ENCODE measurements at regions not wholly inside any gene's neighbourhood (a gene's known extent, or its start where the extent isn't known, plus 50 kb on each side); places are given as distances from the start of the nearest gene placed in this dataset.

DNA sequence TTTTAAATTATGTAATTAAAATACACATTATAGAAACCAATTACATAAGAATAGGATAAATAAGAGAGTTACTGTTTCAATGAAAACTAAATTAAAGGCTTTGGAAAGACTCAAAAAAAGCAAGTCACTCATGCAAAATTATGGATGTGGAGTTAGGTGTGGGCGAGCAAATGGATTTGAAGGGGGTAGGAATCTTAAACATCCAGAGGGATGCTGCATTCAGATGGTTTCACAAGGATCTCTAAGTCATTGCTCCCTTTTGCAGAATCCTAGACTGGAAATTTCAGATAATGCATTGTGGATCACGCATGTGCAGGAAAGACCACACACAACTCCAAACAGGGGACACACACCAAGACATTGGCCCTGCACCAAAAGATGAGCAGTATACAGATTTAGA, 57.5 kb downstream of the DRD1 start:
- 72% methylated on average over 2 of the region's 2 CpGs for WGBS (ENCODE audit: missing lambda C conversion rate)
- Histone ChIP-seq H3K9me3 (no peaks in the 10 kb centered on the region), H3K4me2 (peak overlapping the region; percentile 65; the same call in 2 of the 3 replicates), H3K4me1 (peaks cover 49% of the 10 kb centered on the region), H3K27ac (peak overlapping the region; percentile 64 to 75; a peak in 5 of 6 replicates), H3K4me3 (no peak overlapping the region)
- DNase-seq (ENCODE audit: low read depth in 1 of 2, low spot score in 1 of 2) (no peak), ATAC-seq (no peak), FAIRE-seq (no peak)
- ChIA-PET POLR2A (no interaction called here), CTCF (no interaction called here)
- TF ChIP-seq, protein P1, sequence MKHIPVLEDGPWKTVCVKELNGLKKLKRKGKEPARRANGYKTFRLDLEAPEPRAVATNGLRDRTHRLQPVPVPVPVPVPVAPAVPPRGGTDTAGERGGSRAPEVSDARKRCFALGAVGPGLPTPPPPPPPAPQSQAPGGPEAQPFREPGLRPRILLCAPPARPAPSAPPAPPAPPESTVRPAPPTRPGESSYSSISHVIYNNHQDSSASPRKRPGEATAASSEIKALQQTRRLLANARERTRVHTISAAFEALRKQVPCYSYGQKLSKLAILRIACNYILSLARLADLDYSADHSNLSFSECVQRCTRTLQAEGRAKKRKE (CRISPR knock-in tag; IDR thresholded peaks at IDR 0.05; ENCODE audit: low read depth) = no peak
- no peak for TF ChIP-seq MYC (IDR thresholded peaks at IDR 0.05; ENCODE audit: borderline replicate concordance, low read length)

DNA sequence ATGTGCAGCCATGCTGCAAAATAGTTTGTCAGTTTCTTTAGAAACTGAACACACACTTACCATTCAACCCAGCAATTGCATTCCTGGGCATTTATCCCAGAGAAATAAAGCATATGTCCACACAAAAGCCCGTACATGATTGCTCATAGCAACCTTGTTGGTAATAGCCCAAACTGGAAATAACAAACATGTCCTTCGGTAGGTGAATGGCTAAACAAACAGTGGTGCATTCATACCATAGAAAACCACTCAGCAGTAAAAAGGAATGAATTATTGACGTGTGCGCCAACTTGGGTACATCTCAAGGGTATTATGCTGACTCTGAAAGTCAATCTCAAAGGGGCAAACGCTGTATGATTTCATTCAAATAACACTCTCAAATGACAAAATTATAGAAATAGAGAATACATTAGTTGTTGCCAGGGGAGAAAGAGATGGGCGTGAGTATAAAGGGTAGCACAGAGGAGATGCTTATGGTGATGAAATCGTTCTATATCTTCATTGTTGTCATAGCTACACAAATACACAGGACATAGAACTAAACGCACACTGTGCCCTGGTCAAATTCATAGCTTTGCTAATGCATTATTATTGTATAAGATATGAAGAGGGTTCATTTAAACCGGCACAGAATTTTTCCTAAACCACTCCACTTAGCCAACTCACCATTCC, 58.2 kb downstream of the DRD1 start:
- WGBS (ENCODE audit: missing lambda C conversion rate) = 6% methylated on average over 9 of the region's 9 CpGs
- no peak for FAIRE-seq
- ChIA-PET POLR2A (no interaction called here), CTCF (no interaction called here)
- peak in 1 of 2 experiments; percentile 80 for DNase-seq (ENCODE audit: low read depth in 1 of 2, low spot score in 1 of 2)
- Histone ChIP-seq H3K4me3 (no peak overlapping the region), H3K4me1 (peaks cover 49% of the 10 kb centered on the region), H3K4me2 (peak overlapping the region; percentile 65), H3K9me3 (no peaks in the 10 kb centered on the region), H3K27ac (peak overlapping the region; percentile 64 to 75)
- ATAC-seq = peak; percentile 83 to 87
- TF ChIP-seq CEBPB (IDR thresholded peaks at IDR 0.05) (peak in 1 of 2 experiments; percentile 25; a peak in 1 of 4 replicates), GATA3 (IDR thresholded peaks at IDR 0.05; ENCODE audit: borderline replicate concordance) (peak; percentile 73; the same call in 1 of the 2 replicates), CHD2 (IDR thresholded peaks at IDR 0.05; ENCODE audit: low read length, partially characterized antibody) (no peak), MAFK (IDR thresholded peaks at IDR 0.05; ENCODE audit: partially characterized antibody) (peak; percentile 74), NPAS2 (CRISPR knock-in tag; IDR thresholded peaks at IDR 0.05; ENCODE audit: borderline replicate concordance) (no peak), EP300 (IDR thresholded peaks at IDR 0.05) (peak in 1 of 2 experiments; percentile 53; a peak in 1 of 5 replicates), FOSL2 (IDR thresholded peaks at IDR 0.05) (no peak), FOSL2 (CRISPR knock-in tag; IDR thresholded peaks at IDR 0.05) (peak; percentile 73), HOXB13 (CRISPR knock-in tag; IDR thresholded peaks at IDR 0.05; ENCODE audit: low read depth) (no peak), ESRRA (IDR thresholded peaks at IDR 0.05; ENCODE audit: borderline replicate concordance, low read length) (0 out of 2 replicates have a peak, but pooled peaks have one; percentile 34), JUN (IDR thresholded peaks at IDR 0.05) (0 out of 5 replicates have a peak, but pooled peaks of 1 of the 2 experiments have one; percentile 19), ZNF302 (CRISPR knock-in tag; IDR thresholded peaks at IDR 0.05) (no peak), JUNB (IDR thresholded peaks at IDR 0.05) (peak; percentile 61; the same call in 1 of the 2 replicates)
- TF ChIP-seq, protein P2, sequence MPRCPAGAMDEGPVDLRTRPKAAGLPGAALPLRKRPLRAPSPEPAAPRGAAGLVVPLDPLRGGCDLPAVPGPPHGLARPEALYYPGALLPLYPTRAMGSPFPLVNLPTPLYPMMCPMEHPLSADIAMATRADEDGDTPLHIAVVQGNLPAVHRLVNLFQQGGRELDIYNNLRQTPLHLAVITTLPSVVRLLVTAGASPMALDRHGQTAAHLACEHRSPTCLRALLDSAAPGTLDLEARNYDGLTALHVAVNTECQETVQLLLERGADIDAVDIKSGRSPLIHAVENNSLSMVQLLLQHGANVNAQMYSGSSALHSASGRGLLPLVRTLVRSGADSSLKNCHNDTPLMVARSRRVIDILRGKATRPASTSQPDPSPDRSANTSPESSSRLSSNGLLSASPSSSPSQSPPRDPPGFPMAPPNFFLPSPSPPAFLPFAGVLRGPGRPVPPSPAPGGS (IDR thresholded peaks at IDR 0.05) = no peak
- TF ChIP-seq, protein P3, sequence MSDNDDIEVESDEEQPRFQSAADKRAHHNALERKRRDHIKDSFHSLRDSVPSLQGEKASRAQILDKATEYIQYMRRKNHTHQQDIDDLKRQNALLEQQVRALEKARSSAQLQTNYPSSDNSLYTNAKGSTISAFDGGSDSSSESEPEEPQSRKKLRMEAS (IDR thresholded peaks at IDR 0.05) = 0 out of 2 replicates have a peak, but pooled peaks have one; percentile 34
- TF ChIP-seq, protein P4, sequence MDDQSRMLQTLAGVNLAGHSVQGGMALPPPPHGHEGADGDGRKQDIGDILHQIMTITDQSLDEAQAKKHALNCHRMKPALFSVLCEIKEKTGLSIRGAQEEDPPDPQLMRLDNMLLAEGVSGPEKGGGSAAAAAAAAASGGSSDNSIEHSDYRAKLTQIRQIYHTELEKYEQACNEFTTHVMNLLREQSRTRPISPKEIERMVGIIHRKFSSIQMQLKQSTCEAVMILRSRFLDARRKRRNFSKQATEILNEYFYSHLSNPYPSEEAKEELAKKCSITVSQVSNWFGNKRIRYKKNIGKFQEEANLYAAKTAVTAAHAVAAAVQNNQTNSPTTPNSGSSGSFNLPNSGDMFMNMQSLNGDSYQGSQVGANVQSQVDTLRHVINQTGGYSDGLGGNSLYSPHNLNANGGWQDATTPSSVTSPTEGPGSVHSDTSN (IDR thresholded peaks at IDR 0.05) = no peak

DNA sequence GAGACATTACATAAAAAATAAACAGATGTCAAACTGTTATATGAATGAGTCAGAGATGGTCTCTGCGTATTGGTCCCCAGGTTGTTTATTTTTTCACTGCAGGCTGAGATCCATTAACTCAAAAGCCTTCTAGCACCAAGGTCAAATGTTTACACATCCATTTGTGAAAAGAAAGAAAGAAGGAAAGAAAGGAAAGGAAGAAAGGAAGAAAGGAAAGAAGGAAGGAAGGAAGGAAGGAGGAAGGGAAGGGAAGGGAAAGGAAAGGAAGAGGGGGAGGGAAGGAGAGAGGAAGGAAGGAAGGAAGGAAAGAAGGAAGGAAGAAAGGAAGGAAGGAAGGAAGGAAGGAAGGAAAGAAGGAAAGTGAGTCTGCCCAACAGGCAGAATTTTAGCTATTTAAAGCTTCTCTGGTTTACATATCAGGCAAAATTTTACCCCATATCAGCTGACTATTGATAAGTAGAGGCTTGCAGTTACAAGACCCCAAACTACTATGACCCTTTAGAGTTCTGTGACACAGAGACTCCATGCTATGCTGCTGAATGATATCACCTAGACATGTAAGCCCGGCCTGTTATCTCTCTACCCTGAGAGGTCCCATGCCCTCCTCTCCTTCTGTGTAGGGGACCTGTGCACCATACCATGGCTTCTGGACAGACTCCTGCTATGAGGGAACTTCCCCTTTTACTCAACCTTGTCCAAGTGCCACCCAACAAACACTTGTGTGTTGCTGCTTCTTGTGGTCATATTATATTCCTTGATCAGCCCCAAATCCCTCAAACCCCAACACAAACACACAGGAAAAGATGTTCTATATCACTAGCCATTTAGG, 59.0 kb downstream of the DRD1 start:
- peak overlapping the region; percentile 64 to 75 for H3K27ac ChIP-seq
- ChIA-PET CTCF (no interaction called here), POLR2A (no interaction called here)
- no peak for TF ChIP-seq FOSL2 (IDR thresholded peaks at IDR 0.05)
- peak; percentile 65 for TF ChIP-seq FOSL2 (CRISPR knock-in tag; IDR thresholded peaks at IDR 0.05)
- no peak for TF ChIP-seq POLR2A (IDR thresholded peaks at IDR 0.05; ENCODE audit: low read length)
- no peak for TF ChIP-seq TFCP2L1 (CRISPR knock-in tag; IDR thresholded peaks at IDR 0.05)
- no peak for TF ChIP-seq RCOR1 (IDR thresholded peaks at IDR 0.05; ENCODE audit: low read depth, low read length)
- TF ChIP-seq, protein P5, sequence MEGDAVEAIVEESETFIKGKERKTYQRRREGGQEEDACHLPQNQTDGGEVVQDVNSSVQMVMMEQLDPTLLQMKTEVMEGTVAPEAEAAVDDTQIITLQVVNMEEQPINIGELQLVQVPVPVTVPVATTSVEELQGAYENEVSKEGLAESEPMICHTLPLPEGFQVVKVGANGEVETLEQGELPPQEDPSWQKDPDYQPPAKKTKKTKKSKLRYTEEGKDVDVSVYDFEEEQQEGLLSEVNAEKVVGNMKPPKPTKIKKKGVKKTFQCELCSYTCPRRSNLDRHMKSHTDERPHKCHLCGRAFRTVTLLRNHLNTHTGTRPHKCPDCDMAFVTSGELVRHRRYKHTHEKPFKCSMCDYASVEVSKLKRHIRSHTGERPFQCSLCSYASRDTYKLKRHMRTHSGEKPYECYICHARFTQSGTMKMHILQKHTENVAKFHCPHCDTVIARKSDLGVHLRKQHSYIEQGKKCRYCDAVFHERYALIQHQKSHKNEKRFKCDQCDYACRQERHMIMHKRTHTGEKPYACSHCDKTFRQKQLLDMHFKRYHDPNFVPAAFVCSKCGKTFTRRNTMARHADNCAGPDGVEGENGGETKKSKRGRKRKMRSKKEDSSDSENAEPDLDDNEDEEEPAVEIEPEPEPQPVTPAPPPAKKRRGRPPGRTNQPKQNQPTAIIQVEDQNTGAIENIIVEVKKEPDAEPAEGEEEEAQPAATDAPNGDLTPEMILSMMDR (IDR thresholded peaks at IDR 0.05) = no peak
- 0 out of 2 replicates have a peak, but pooled peaks have one; percentile 17 for TF ChIP-seq JUNB (IDR thresholded peaks at IDR 0.05)
- TF ChIP-seq HOXB5 (CRISPR knock-in tag; IDR thresholded peaks at IDR 0.05) = no peak
- no peak for TF ChIP-seq RNF2 (IDR thresholded peaks at IDR 0.05; ENCODE audit: borderline replicate concordance, low read depth)
- WGBS (ENCODE audit: missing lambda C conversion rate) = 14% methylated on average over 2 of the region's 2 CpGs
- peaks cover 49% of the 10 kb centered on the region for H3K4me1 ChIP-seq
- 0 out of 3 replicates have a peak overlapping the region, but pooled peaks have one; percentile 5 for H3K4me3 ChIP-seq
- FAIRE-seq (no peak), ATAC-seq (peak; percentile 35 to 51; a peak in 3 of 6 replicates), DNase-seq (ENCODE audit: low read depth in 1 of 2, low spot score in 1 of 2) (peak in 1 of 2 experiments; percentile 27)
- H3K9me3 ChIP-seq = no peaks in the 10 kb centered on the region
- peak overlapping the region; percentile 65 for H3K4me2 ChIP-seq

Measured in A549 (cell line).